ENCODE measurements at regions not wholly inside any gene's neighbourhood (a gene's known extent, or its start where the extent isn't known, plus 50 kb on each side); places are given as distances from the start of the nearest gene placed in this dataset.

GRCh38 chr11:8811571-8811970 lies 99.4 kb upstream of the AKIP1 start:
- Mint-ChIP-seq H3K4me1 (peaks cover 5% of the 10 kb centered on the region), H3K9me3 (no peaks in the 10 kb centered on the region), H3K4me3 (no peak overlapping the region), H3K36me3 (no peaks in the 10 kb centered on the region), H3K27ac (no peak overlapping the region), H3K27me3 (peaks cover 6% of the 10 kb centered on the region)
- ATAC-seq (ENCODE audit: low read depth) (no peak), DNase-seq (ENCODE audit: low spot score in 2 of 2) (no peak)

GRCh38 chr11:8812438-8812837 lies 98.6 kb upstream of the AKIP1 start:
- peaks cover 6% of the 10 kb centered on the region for H3K27me3 Mint-ChIP-seq
- no peaks in the 10 kb centered on the region for H3K36me3 Mint-ChIP-seq
- peaks cover 5% of the 10 kb centered on the region for H3K4me1 Mint-ChIP-seq
- no peak overlapping the region for H3K27ac Mint-ChIP-seq
- no peak for DNase-seq (ENCODE audit: low spot score in 2 of 2)
- no peak for ATAC-seq (ENCODE audit: low read depth)
- no peak overlapping the region for H3K4me3 Mint-ChIP-seq
- H3K9me3 Mint-ChIP-seq = no peaks in the 10 kb centered on the region

GRCh38 chr11:8813658-8814057 lies 97.3 kb upstream of the AKIP1 start:
- Mint-ChIP-seq H3K4me3 (no peak overlapping the region), H3K36me3 (no peaks in the 10 kb centered on the region), H3K27ac (no peak overlapping the region), H3K9me3 (no peaks in the 10 kb centered on the region), H3K4me1 (peaks cover 5% of the 10 kb centered on the region), H3K27me3 (peaks cover 6% of the 10 kb centered on the region)
- DNase-seq (ENCODE audit: low spot score in 2 of 2) (peak; percentile 14 to 30), ATAC-seq (ENCODE audit: low read depth) (peak; percentile 63)

GRCh38 chr11:8814209-8814922 lies 96.6 kb upstream of the AKIP1 start:
- Mint-ChIP-seq H3K27me3 (peaks cover 6% of the 10 kb centered on the region), H3K36me3 (no peaks in the 10 kb centered on the region)
- peak; percentile 39 for ATAC-seq (ENCODE audit: low read depth)

GRCh38 chr11:8814923-8815240 lies 96.1 kb upstream of the AKIP1 start:
- ATAC-seq (ENCODE audit: low read depth) (no peak), DNase-seq (ENCODE audit: low spot score in 2 of 2) (no peak)
- Mint-ChIP-seq H3K27me3 (peaks cover 7% of the 10 kb centered on the region), H3K4me3 (no peak overlapping the region), H3K36me3 (no peaks in the 10 kb centered on the region), H3K9me3 (no peaks in the 10 kb centered on the region), H3K27ac (no peak overlapping the region), H3K4me1 (peaks cover 5% of the 10 kb centered on the region)

More at GRCh38 chr11:8814209-8814922, 96.6 kb upstream of the AKIP1 start:
- H3K4me1 Mint-ChIP-seq = peaks cover 5% of the 10 kb centered on the region
- no peaks in the 10 kb centered on the region for H3K9me3 Mint-ChIP-seq
- DNase-seq (ENCODE audit: low spot score in 2 of 2) = no peak
- no peak overlapping the region for H3K27ac Mint-ChIP-seq
- no peak overlapping the region for H3K4me3 Mint-ChIP-seq

GRCh38 chr11:8818421-8818820 lies 92.6 kb upstream of the AKIP1 start:
- Mint-ChIP-seq H3K4me1 (no peaks in the 10 kb centered on the region), H3K4me3 (no peak overlapping the region), H3K27ac (no peak overlapping the region), H3K36me3 (no peaks in the 10 kb centered on the region), H3K9me3 (no peaks in the 10 kb centered on the region), H3K27me3 (peaks cover 4% of the 10 kb centered on the region)
- ATAC-seq (ENCODE audit: low read depth) (no peak), DNase-seq (ENCODE audit: low spot score in 2 of 2) (no peak)

GRCh38 chr11:8820401-8820800 lies 90.6 kb upstream of the AKIP1 start:
- H3K27me3 Mint-ChIP-seq = peaks cover 4% of the 10 kb centered on the region
- no peaks in the 10 kb centered on the region for H3K9me3 Mint-ChIP-seq
- H3K4me3 Mint-ChIP-seq = no peak overlapping the region

GRCh38 chr11:8822469-8822868 lies 88.5 kb upstream of the AKIP1 start:
- Mint-ChIP-seq H3K27ac (no peak overlapping the region), H3K9me3 (no peaks in the 10 kb centered on the region), H3K27me3 (peaks cover 4% of the 10 kb centered on the region), H3K36me3 (no peaks in the 10 kb centered on the region), H3K4me3 (no peak overlapping the region), H3K4me1 (no peaks in the 10 kb centered on the region)
- no peak for DNase-seq (ENCODE audit: low spot score in 2 of 2)
- no peak for ATAC-seq (ENCODE audit: low read depth)

More at GRCh38 chr11:8820401-8820800, 90.6 kb upstream of the AKIP1 start:
- Mint-ChIP-seq H3K27ac (no peak overlapping the region), H3K36me3 (no peaks in the 10 kb centered on the region), H3K4me1 (no peaks in the 10 kb centered on the region)
- DNase-seq (ENCODE audit: low spot score in 2 of 2) (no peak), ATAC-seq (ENCODE audit: low read depth) (no peak)

GRCh38 chr11:8823174-8823742 lies 87.7 kb upstream of the AKIP1 start:
- peaks cover 4% of the 10 kb centered on the region for H3K27me3 Mint-ChIP-seq
- no peaks in the 10 kb centered on the region for H3K36me3 Mint-ChIP-seq
- H3K4me1 Mint-ChIP-seq = no peaks in the 10 kb centered on the region
- no peaks in the 10 kb centered on the region for H3K9me3 Mint-ChIP-seq
- H3K4me3 Mint-ChIP-seq = no peak overlapping the region
- H3K27ac Mint-ChIP-seq = no peak overlapping the region
- DNase-seq (ENCODE audit: low spot score in 2 of 2) (no peak), ATAC-seq (ENCODE audit: low read depth) (no peak)

GRCh38 chr11:8826139-8826786 lies 84.7 kb upstream of the AKIP1 start:
- Mint-ChIP-seq H3K4me1 (no peaks in the 10 kb centered on the region), H3K9me3 (no peaks in the 10 kb centered on the region)

GRCh38 chr11:8826901-8827560 lies 84.0 kb upstream of the AKIP1 start:
- no peaks in the 10 kb centered on the region for H3K4me1 Mint-ChIP-seq
- no peaks in the 10 kb centered on the region for H3K27me3 Mint-ChIP-seq
- DNase-seq (ENCODE audit: low spot score in 2 of 2) (no peak), ATAC-seq (ENCODE audit: low read depth) (no peak)
- H3K36me3 Mint-ChIP-seq = no peaks in the 10 kb centered on the region
- no peak overlapping the region for H3K4me3 Mint-ChIP-seq
- H3K9me3 Mint-ChIP-seq = no peaks in the 10 kb centered on the region
- H3K27ac Mint-ChIP-seq = no peak overlapping the region

More at GRCh38 chr11:8826139-8826786, 84.7 kb upstream of the AKIP1 start:
- Mint-ChIP-seq H3K36me3 (no peaks in the 10 kb centered on the region), H3K27me3 (no peaks in the 10 kb centered on the region), H3K27ac (no peak overlapping the region), H3K4me3 (no peak overlapping the region)
- no peak for ATAC-seq (ENCODE audit: low read depth)
- DNase-seq (ENCODE audit: low spot score in 2 of 2) = no peak

- H3K4me3 Mint-ChIP-seq = no peak overlapping the region
- H3K4me1 Mint-ChIP-seq = peaks cover 5% of the 10 kb centered on the region
- ATAC-seq (ENCODE audit: low read depth) (no peak), DNase-seq (ENCODE audit: low spot score in 2 of 2) (no peak)
- no peaks in the 10 kb centered on the region for H3K27me3 Mint-ChIP-seq
- no peaks in the 10 kb centered on the region for H3K36me3 Mint-ChIP-seq
- H3K27ac Mint-ChIP-seq = no peak overlapping the region
- H3K9me3 Mint-ChIP-seq = no peaks in the 10 kb centered on the region
Observed at GRCh38 chr11:8828046-8828445, 82.9 kb upstream of the AKIP1 start.

- H3K9me3 Mint-ChIP-seq = no peaks in the 10 kb centered on the region
- no peaks in the 10 kb centered on the region for H3K36me3 Mint-ChIP-seq
- DNase-seq (ENCODE audit: low spot score in 2 of 2) (no peak), ATAC-seq (ENCODE audit: low read depth) (no peak)
- no peak overlapping the region for H3K4me3 Mint-ChIP-seq
- no peak overlapping the region for H3K27ac Mint-ChIP-seq
- peaks cover 8% of the 10 kb centered on the region for H3K4me1 Mint-ChIP-seq
- H3K27me3 Mint-ChIP-seq = no peaks in the 10 kb centered on the region
Observed at GRCh38 chr11:8828580-8829361, 82.2 kb upstream of the AKIP1 start.

- no peaks in the 10 kb centered on the region for H3K27me3 Mint-ChIP-seq
- ATAC-seq (ENCODE audit: low read depth) = no peak
- H3K36me3 Mint-ChIP-seq = no peaks in the 10 kb centered on the region
- no peak overlapping the region for H3K27ac Mint-ChIP-seq
- DNase-seq (ENCODE audit: low spot score in 2 of 2) = no peak
- H3K4me1 Mint-ChIP-seq = peaks cover 8% of the 10 kb centered on the region
- H3K4me3 Mint-ChIP-seq = no peak overlapping the region
- no peaks in the 10 kb centered on the region for H3K9me3 Mint-ChIP-seq
Observed at GRCh38 chr11:8829556-8829955, 81.4 kb upstream of the AKIP1 start.

Measured in memory B cell (primary cell).